Peyer's patch (tissue), 4 donors: ENCODE measurements at regions not wholly inside any gene's neighbourhood (a gene's known extent, or its start where the extent isn't known, plus 50 kb on each side); places are given as distances from the start of the nearest gene placed in this dataset.

Source experiments
- POLR2A ChIP-seq, 2 donors: fragments of 450-650 bp; IDR thresholded peaks; one replicate each; pipeline ENCODE4 v1.5.1; 2017; ENCODE audit warnings: antibody characterized with exemption in 2 of 2, mild to moderate bottlenecking in 2 of 2, moderate library complexity in 2 of 2
- TF ChIP-seq, protein P1 (sequence below), 6 experiments: fragments of 450-650 bp in 4 of 6; fragments of 200-600 bp in 2 of 6; sonication (generic) in 1 of 6; IDR thresholded peaks; one replicate each; pipeline ENCODE4 v1.5.1; 2017 to 2019; ENCODE audit warnings: antibody characterized with exemption in 6 of 6, mild to moderate bottlenecking in 3 of 6, moderate library complexity in 1 of 6

DNA sequence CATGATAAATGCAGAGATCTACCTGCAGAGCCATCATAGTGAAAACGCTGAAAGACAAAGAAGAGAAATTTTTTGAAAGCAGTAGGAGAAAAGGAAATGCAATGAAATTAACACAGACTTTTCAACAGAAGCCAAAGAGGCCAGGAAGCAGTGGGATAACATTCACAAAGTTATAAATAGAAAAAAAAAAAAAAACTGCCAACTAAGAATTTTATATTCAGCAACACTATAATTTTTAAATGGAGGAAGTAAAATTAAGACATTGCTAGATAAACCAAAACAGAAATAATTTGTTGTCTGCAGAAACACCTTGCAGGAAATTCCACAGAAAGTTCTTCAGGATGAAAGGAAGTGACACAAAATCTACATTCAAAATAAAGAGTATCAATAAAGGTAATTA is 591.5 kb upstream of the ID4 start:
- TF ChIP-seq, protein P1, sequence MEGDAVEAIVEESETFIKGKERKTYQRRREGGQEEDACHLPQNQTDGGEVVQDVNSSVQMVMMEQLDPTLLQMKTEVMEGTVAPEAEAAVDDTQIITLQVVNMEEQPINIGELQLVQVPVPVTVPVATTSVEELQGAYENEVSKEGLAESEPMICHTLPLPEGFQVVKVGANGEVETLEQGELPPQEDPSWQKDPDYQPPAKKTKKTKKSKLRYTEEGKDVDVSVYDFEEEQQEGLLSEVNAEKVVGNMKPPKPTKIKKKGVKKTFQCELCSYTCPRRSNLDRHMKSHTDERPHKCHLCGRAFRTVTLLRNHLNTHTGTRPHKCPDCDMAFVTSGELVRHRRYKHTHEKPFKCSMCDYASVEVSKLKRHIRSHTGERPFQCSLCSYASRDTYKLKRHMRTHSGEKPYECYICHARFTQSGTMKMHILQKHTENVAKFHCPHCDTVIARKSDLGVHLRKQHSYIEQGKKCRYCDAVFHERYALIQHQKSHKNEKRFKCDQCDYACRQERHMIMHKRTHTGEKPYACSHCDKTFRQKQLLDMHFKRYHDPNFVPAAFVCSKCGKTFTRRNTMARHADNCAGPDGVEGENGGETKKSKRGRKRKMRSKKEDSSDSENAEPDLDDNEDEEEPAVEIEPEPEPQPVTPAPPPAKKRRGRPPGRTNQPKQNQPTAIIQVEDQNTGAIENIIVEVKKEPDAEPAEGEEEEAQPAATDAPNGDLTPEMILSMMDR (IDR thresholded peaks at IDR 0.05): no peak
- no peak for TF ChIP-seq POLR2A (IDR thresholded peaks at IDR 0.05)
